Urinary bladder (tissue), 3 donors: ENCODE measurements at regions not wholly inside any gene's neighbourhood (a gene's known extent, or its start where the extent isn't known, plus 50 kb on each side); places are given as distances from the start of the nearest gene placed in this dataset.

Source experiments
- DNase-seq: peaks from one replicate; pipeline ENCODE4 v3.0.0-alpha.2; 2015; ENCODE audit errors: extremely low spot score
- H3K27ac ChIP-seq: one replicate; pipeline ENCODE4 v1.5.1; 2013; ENCODE audit warnings: low read depth, mild to moderate bottlenecking, moderate library complexity
- H3K36me3 ChIP-seq: one replicate; pipeline ENCODE4 v1.6.1; 2013; ENCODE audit warnings: mild to moderate bottlenecking, moderate library complexity; ENCODE audit not compliant: insufficient read depth
- H3K4me1 ChIP-seq: one replicate; pipeline ENCODE4 v1.6.1; 2013; ENCODE audit warnings: mild to moderate bottlenecking, moderate library complexity; ENCODE audit not compliant: insufficient read depth
- H3K4me3 ChIP-seq: one replicate; pipeline ENCODE4 v1.5.1; 2013; ENCODE audit warnings: low read depth, low read length
- WGBS: extraction: QIAGEN DNeasy Blood & Tissue Kit; methylation state at CpG from one replicate; pipeline ENCODE4 v1.1.7; 2013; 5-methylcytosine and 5-hydroxymethylcytosine counted together
- donor health status: healthy with polysubstance abuse.
- donor health status: healthy.

DNA sequence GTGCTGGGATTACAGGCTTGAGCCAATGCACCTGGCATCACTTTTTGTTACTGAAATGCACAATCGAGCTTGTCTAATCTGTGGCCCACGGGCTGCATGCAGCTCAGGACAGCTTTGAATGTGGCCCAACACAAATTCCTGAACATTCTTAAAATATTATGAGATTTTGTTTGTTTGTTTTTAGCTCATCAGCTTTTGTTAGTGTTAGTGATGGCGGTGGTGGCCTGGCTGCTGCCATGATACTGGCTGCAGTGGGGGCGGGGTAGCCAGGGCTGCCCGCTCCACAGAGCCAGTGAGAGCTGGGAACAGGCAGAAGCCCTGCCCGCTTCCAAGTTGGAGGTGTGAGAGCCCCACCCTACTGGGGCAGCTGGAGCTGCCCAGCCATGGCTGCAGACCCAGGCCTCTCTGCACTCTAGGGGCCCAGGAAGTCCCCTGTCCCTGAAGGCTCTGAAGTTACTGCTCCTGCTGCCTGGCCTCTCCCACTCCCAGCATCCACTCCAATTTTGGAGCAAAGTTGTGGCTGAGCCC lies 76.6 kb upstream of the SHB start:
- no peak for DNase-seq
- no peak overlapping the region for H3K4me3 ChIP-seq
- no peak overlapping the region for H3K27ac ChIP-seq
- no peaks in the 10 kb centered on the region for H3K36me3 ChIP-seq
- 50% methylated on average over 6 of the region's 6 CpGs for WGBS
- no peaks in the 10 kb centered on the region for H3K4me1 ChIP-seq

DNA sequence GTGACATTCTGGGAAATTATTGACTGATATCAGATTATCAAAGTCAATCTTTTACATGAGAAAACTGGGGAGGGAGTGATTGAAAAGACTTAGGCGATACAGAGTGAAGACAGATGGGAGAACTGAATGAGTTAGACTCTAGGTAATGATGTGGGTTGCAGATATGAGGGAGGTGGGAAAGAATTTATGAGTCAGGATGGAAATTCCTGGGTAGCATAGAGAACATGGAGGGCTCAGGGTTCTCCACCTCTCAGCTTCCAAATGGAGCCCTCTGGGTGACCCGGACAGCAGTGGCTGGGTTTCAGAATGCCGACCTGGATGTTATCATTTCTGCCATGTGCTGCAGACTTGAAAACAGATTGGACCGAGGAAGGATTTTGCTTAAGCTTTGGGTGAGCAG lies 75.4 kb upstream of the SHB start:
- WGBS: 56% methylated on average over 4 of the region's 4 CpGs
- Histone ChIP-seq H3K4me1 (no peaks in the 10 kb centered on the region), H3K27ac (no peak overlapping the region), H3K36me3 (no peaks in the 10 kb centered on the region), H3K4me3 (no peak overlapping the region)
- DNase-seq: no peak

DNA sequence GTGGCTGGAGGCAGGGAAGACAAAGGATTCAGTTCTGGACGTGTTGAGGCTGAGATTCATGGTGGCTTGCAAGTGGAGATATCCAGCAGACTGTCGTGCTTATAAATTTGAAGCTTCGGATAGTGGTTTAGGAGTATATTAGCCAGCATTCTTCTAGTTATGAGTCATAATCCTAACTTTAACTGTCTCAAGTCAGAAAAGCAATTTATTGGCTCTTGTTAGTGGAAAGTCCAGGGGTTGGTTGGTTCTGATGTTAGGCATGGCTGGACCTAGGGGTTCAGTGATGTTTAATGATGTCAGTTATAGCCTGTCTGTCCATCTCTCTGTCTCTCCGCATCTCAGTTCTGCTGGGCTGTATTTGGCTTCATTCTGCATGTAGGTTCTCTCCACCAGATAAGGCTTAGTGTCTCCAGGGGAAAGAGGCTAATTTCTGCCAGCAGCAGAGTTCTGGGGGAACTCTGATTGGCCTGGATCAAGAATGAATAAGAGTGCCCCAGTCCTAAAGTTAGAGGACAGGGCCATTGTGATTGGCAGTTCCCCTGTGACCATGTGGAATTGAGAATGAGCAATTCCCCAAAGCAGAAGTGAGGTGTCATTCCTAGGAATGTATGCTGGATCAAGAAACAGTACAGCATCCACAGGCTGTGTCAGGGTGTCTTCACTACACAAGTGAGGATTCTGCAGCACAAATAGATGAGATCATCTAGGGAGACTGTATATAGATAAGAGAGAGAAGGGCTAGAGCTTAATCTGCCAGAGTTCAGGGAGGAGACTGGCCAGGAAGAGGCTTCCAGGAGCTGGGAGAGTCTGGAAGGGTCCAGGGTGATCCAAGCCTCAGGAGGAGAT lies 72.9 kb upstream of the SHB start:
- no peaks in the 10 kb centered on the region for H3K36me3 ChIP-seq
- no peaks in the 10 kb centered on the region for H3K4me1 ChIP-seq
- no peak for DNase-seq
- no peak overlapping the region for H3K4me3 ChIP-seq
- 16% methylated on average over 4 of the region's 4 CpGs for WGBS
- no peak overlapping the region for H3K27ac ChIP-seq

DNA sequence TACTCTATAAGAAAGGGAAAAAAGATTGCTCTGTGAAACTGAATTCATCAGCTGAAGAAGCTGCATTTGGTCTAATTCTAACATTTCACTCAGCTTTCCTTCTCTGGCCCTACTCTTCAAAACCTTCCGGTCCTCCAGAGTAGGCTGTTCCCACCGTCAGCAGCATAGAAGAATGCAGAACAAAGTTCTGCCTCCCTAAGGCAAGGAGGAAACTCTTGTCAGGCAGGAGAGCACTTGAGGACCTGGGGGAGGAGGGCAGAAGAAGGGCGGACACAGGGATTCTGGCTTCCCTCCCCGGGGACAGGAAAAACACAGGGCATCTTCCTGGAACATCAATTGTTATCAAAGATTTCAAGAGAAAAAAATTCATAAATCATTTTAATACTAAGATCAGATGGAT lies 69.2 kb upstream of the SHB start:
- Histone ChIP-seq H3K4me3 (no peak overlapping the region), H3K36me3 (no peaks in the 10 kb centered on the region), H3K27ac (no peak overlapping the region), H3K4me1 (no peaks in the 10 kb centered on the region)
- DNase-seq: no peak
- WGBS: 70% methylated on average over 4 of the region's 4 CpGs

DNA sequence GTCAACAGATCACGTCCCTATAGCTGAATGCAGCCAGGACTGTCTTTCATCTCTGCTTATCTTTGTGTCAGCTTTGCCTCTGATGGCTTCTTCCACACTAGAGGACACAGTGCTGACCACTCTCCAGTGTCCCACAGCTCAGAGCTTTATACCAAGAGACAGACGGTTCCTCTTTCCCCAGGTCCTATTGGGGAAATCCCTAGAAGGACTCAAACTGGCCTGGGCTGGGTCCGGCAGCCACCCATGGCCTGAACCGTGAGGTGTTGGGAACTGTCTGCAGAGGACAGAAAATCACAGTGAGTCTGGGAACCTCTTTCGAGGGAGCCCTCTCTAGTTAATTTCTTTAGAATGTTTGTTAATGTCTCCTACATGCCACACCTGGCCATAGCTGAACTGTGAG lies 68.3 kb upstream of the SHB start:
- Histone ChIP-seq H3K27ac (no peak overlapping the region), H3K4me3 (no peak overlapping the region), H3K4me1 (no peaks in the 10 kb centered on the region), H3K36me3 (no peaks in the 10 kb centered on the region)
- 92% methylated on average over 5 of the region's 5 CpGs for WGBS
- no peak for DNase-seq

DNA sequence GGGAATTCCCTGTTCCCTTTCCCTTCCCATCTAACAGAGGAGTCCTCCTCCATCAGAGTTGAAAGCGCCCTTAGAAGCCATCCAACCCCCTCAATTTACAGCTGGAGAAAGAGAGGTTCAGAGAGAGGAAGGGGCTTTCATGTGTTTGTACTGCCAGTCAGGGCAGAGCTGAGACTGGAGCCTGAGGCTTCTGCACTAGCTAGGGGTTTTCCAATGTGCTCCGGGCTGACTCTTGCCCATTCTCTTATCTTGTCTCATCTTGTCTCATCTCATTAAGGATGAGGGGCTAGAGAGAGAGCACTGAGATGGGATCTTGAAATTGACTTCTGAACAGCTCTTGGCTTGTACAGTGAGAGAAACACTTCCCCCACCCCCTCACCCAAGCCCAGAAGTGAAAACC lies 67.4 kb upstream of the SHB start:
- no peaks in the 10 kb centered on the region for H3K36me3 ChIP-seq
- no peak overlapping the region for H3K27ac ChIP-seq
- 91% methylated on average over 2 of the region's 2 CpGs for WGBS
- H3K4me3 ChIP-seq: no peak overlapping the region
- DNase-seq: no peak
- no peaks in the 10 kb centered on the region for H3K4me1 ChIP-seq

DNA sequence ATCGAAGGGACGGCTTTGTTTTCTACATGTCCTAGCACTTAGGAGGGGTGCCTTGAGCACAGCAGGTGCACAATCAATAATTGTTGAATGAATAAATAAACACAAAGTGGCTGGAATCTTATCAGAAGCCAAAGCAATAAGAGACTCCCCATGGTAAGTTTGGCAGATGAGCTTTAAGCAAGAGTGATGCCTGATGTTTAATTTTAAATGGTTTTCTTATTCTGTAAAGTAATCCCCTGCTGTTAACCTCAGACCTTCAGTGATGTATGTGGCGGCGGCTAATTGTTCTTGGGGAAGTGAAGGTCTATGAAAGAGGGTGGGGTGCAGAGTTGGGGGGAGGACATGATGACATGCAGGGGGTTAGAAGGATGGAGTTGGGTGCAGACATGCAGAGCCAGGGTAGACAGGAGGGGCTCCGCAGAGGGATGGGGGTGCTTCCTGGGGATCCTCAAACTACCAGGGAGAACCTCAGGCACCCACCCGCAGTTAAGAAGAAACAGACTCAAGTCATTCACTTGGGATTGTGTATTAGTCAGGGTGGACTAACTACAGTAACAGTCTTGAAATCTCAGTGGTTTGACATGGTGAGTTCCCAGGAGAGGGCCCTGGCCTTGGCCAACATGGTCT lies 65.7 kb upstream of the SHB start:
- no peak overlapping the region for H3K4me3 ChIP-seq
- no peaks in the 10 kb centered on the region for H3K4me1 ChIP-seq
- no peak for DNase-seq
- H3K36me3 ChIP-seq: no peaks in the 10 kb centered on the region
- no peak overlapping the region for H3K27ac ChIP-seq
- 95% methylated on average over 6 of the region's 6 CpGs for WGBS

DNA sequence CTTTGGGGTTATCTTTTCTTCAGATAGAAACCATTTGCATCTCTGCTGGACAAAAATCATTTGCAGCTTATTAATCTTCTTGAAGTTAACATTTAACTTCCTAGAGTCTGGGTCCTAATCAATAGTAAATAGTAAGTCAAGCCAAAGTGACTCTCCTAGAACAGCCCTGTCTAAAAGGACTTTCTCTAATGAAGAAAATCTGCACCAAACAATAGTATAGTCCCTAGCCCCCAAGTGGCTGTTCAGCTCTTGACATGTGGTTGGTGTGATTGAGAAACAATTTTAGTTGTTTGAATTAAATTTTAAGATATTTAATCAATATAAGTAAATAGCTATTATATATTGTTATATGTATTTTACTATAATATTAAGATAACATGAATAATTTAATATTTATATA lies 64.6 kb upstream of the SHB start:
- Histone ChIP-seq H3K27ac (no peak overlapping the region), H3K4me1 (no peaks in the 10 kb centered on the region), H3K36me3 (no peaks in the 10 kb centered on the region), H3K4me3 (no peak overlapping the region)
- DNase-seq: no peak

DNA sequence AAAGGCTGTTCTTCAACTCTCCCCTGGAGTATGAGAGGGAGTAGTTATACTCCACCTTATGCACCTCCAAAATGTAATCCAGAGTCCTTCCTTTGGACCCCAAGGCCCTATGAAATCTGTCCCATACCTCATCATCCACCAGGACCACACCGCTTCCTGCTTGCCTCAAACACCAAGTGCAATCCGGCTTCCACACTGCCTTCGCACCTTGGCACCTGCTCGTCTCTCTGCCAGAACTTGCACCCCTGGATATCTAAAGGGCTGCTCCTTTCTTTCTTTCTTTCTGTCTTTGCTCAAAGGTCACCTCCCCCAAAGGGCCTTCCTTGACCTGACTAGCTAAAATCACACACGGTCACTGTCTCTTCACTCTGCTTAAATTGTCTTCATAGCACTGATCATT lies 63.9 kb upstream of the SHB start:
- H3K36me3 ChIP-seq: no peaks in the 10 kb centered on the region
- 91% methylated on average over 5 of the region's 5 CpGs for WGBS
- no peak for DNase-seq

DNA sequence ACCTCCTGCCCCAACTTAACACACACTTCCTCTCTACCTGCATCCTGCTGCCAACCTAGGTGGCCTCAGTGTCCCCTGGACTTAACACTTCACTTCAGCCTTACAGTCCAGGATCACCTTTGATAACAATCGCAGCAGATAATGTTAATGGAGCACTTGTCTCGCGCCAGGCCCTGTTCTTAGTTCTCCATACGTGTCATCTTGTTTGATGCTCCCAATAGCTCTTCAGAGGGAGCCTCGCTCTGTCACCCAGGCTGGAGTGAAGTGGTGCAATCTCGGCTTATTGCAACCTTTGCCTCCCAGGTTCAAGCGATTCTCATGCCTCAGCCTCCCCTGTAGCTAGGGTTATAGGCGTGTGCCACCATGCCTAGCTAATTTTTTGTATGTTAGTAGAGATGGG lies 62.7 kb upstream of the SHB start:
- DNase-seq: no peak
- H3K4me1 ChIP-seq: no peaks in the 10 kb centered on the region
- no peaks in the 10 kb centered on the region for H3K36me3 ChIP-seq
- no peak overlapping the region for H3K27ac ChIP-seq
- H3K4me3 ChIP-seq: no peak overlapping the region
- WGBS: 89% methylated on average over 8 of the region's 8 CpGs

More for the DNA sequence above, 63.9 kb upstream of the SHB start:
- no peak overlapping the region for H3K27ac ChIP-seq
- H3K4me3 ChIP-seq: no peak overlapping the region
- H3K4me1 ChIP-seq: no peaks in the 10 kb centered on the region

DNA sequence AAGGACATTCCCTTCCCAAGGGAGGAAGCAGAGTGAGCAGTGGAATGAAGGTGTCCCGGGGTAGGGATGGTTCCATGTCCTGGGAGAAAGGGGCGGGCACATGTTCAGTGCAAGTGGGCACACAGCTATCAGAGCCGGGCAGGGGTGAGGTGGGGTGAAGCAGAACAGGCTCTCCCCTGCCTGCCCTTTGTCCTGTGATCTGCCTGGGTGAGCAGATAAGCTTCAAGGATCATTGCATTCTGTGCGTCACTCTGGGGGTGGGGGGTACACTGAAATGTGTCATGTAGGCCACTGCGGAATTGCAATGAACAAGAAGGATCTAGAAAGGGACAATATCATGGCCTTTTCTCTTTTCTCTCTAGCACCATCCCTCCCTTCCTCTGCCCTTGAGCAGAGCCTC lies 61.7 kb upstream of the SHB start:
- H3K4me1 ChIP-seq: no peaks in the 10 kb centered on the region

DNA sequence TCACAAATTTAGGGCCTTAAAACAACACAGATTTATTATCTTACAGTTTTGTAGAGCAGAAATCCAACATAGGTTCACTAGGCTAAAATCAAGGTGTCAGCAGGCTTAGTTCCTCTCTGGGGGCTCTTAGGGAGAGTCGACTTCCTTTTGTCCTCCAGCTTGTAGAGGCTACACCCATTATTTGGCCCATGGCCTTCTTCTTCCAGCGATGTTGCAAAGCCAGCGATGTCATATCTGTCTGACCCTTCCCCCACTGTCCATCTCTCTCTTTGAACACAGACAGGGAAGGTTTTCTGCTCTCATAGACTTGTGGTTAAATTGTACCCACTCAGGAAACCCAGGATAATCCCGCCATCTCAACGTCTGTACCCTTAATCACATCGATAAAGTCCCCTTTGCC lies 60.3 kb upstream of the SHB start:
- 90% methylated on average over 6 of the region's 6 CpGs for WGBS
- Histone ChIP-seq H3K27ac (no peak overlapping the region), H3K4me3 (no peak overlapping the region), H3K36me3 (no peaks in the 10 kb centered on the region), H3K4me1 (no peaks in the 10 kb centered on the region)
- no peak for DNase-seq

More for the DNA sequence above, 61.7 kb upstream of the SHB start:
- no peak for DNase-seq
- H3K36me3 ChIP-seq: no peaks in the 10 kb centered on the region
- no peak overlapping the region for H3K27ac ChIP-seq
- H3K4me3 ChIP-seq: no peak overlapping the region
- 89% methylated on average over 5 of the region's 5 CpGs for WGBS

DNA sequence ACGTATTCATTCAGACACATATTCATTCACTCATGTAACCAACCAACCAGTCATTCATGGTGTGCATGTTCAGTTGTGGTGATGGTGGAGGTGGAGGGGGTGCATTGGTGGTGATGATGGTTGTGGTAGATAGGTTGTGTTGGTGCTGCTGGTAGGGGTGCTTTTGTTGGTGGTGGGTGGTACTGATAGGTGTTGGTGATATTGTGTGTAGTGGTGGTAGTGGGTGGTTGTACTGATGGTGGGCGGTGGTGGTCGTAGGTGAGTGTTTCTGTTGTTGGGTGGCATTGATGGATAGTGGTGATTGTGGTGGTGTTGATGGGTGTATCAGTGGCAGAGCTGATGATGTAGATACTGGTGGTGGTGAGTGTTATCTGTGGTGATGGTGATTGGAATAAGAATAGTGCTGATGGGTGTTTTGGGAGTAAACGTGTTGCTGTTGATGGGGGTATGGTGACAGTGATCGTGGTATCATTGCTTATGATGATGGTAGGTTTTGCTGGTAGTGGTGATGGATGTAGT lies 59.8 kb upstream of the SHB start:
- WGBS: 98% methylated on average over 5 of the region's 5 CpGs

DNA sequence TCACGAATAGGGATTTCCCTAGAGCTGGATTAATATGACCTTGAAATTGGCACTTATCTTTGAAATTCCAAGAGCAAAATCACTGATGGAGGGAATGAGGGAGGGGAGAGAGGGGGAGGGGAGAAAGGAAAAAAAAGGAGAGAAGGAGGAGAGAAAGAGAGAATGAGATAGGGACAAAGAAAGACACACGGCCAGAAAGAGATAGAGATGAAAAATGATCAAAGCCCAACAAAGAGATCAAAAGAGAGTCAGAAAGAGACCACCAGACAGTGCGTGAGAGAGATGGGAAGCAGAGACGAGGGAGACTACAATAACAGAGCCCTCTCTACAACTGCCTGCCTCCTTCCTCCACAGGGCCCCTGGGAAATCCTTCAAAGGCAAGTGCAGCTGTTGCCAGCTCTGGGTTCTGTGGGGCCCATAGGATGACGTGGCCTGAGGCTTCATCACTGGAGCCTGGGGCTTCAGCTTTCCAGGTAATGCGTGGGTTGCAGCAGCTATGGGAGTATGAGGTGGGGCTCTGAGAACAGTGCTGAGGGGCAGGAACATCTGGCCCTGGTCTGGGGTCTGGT lies 58.3 kb upstream of the SHB start:
- H3K4me1 ChIP-seq: no peaks in the 10 kb centered on the region
- no peak for DNase-seq
- H3K27ac ChIP-seq: no peak overlapping the region
- H3K4me3 ChIP-seq: no peak overlapping the region
- no peaks in the 10 kb centered on the region for H3K36me3 ChIP-seq
- 74% methylated on average over 6 of the region's 6 CpGs for WGBS

More for the DNA sequence above, 59.8 kb upstream of the SHB start:
- H3K4me3 ChIP-seq: no peak overlapping the region
- no peaks in the 10 kb centered on the region for H3K4me1 ChIP-seq
- no peaks in the 10 kb centered on the region for H3K36me3 ChIP-seq
- DNase-seq: no peak
- no peak overlapping the region for H3K27ac ChIP-seq
